Hepatocyte (in vitro differentiated cells): ENCODE measurements at regions not wholly inside any gene's neighbourhood (a gene's known extent, or its start where the extent isn't known, plus 50 kb on each side); places are given as distances from the start of the nearest gene placed in this dataset.

Experiments used
- DNase-seq: peaks from one replicate; pipeline ENCODE4 v3.0.0-alpha.2; 2016; ENCODE audit warnings: low spot score
- H2AFZ ChIP-seq: fragments of 200-600 bp; sonication (generic); 2 replicates; pipeline ENCODE4 v1.6.0; 2016; ENCODE audit warnings: antibody characterized with exemption, mild to moderate bottlenecking
- H3K27ac ChIP-seq: fragments of 200-600 bp; sonication (generic); 2 replicates; pipeline ENCODE4 v1.5.1; 2016; ENCODE audit warnings: mild to moderate bottlenecking
- H3K27me3 ChIP-seq: fragments of 200-600 bp; sonication (generic); 2 replicates; pipeline ENCODE4 v1.6.1; 2016
- H3K36me3 ChIP-seq: fragments of 200-600 bp; sonication (generic); replicated peaks from 2 replicates; pipeline ENCODE4 v1.5.1; 2016; ENCODE audit warnings: low read depth; ENCODE audit not compliant: insufficient read depth
- H3K4me1 ChIP-seq: fragments of 200-600 bp; sonication (generic); 2 replicates; pipeline ENCODE4 v1.5.1; 2016; ENCODE audit warnings: mild to moderate bottlenecking, moderate library complexity; ENCODE audit not compliant: insufficient read depth
- H3K4me2 ChIP-seq: fragments of 200-600 bp; sonication (generic); 2 replicates; pipeline ENCODE4 v1.6.0; 2016
- H3K4me3 ChIP-seq: fragments of 200-600 bp; sonication (generic); 2 replicates; pipeline ENCODE4 v1.5.1; 2016; ENCODE audit warnings: mild to moderate bottlenecking
- H3K79me2 ChIP-seq: fragments of 200-600 bp; sonication (generic); 2 replicates; pipeline ENCODE4 v1.6.0; 2017; ENCODE audit warnings: mild to moderate bottlenecking
- H3K9me2 ChIP-seq: fragments of 200-600 bp; sonication (generic); replicated peaks from 2 replicates; pipeline ENCODE4 v1.6.0; 2017; ENCODE audit warnings: mild to moderate bottlenecking; ENCODE audit not compliant: insufficient read depth
- H3K9me3 ChIP-seq: fragments of 200-600 bp; sonication (generic); 2 replicates; pipeline ENCODE4 v1.5.1; 2016; ENCODE audit warnings: low read depth, mild to moderate bottlenecking
- H4K20me1 ChIP-seq: fragments of 200-600 bp; sonication (generic); 2 replicates; pipeline ENCODE4 v1.6.0; 2016; ENCODE audit warnings: mild to moderate bottlenecking; ENCODE audit not compliant: insufficient read depth, poor library complexity, severe bottlenecking
- EZH2 ChIP-seq: fragments of 200-600 bp; sonication (generic); IDR thresholded peaks from 2 replicates; pipeline ENCODE4 v1.6.1; 2016; ENCODE audit warnings: antibody characterized with exemption, mild to moderate bottlenecking, borderline replicate concordance
- EZH2phosphoT487 ChIP-seq: fragments of 200-600 bp; sonication (generic); IDR thresholded peaks from one replicate; pipeline ENCODE4 v1.6.1; 2018; ENCODE audit warnings: antibody characterized with exemption, mild to moderate bottlenecking, low read depth, moderate library complexity; ENCODE audit not compliant: unreplicated experiment, severe bottlenecking
- WGBS: methylation state at CpG from one replicate; pipeline ENCODE4 v1.1.6; 2016; ENCODE audit warnings: low lambda C conversion rate; ENCODE audit errors: missing lambda C conversion rate; 5-methylcytosine and 5-hydroxymethylcytosine counted together
- TF ChIP-seq, protein P1 (sequence below): fragments of 200-600 bp; sonication (generic); IDR thresholded peaks from 2 replicates; pipeline ENCODE4 v1.5.1; 2016; ENCODE audit warnings: antibody characterized with exemption, mild to moderate bottlenecking; ENCODE audit not compliant: poor library complexity

DNA sequence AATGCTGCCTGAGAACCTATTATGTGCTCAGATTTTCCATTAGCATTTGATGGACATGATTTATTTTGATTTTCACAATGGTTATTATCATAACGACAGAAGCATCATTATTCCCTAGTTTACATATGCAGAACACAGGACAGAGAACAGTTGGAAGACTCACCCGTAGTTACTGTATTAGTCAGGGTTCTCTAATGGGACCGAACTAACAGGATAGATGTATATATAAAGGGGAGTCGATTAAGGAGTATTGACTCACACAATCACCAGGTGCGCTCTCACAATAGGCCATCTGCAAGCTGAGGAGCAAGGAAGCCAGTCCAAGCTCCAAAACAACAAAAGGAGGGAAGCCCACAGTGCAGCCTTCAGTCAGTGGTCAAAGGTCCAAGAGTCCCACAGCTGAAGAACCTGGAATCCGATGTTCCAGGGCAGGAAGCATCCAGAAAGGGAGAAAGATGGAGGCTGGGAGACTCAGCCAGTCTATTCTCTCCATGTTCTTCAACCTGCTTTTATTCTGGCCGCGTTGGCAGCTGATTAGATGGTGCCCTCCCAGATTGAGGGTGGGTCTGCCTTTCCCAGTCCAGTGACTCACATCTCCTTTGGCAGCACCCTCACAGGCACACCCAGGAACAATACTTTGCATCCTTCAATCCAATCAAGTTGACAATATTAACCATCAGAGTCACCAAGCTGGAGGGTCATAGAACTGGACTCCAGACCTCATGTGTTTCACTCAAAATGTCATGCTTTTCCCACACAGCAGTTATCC lies 92.7 kb upstream of the XYLT1 start:
- WGBS: 90% methylated on average over 8 of the region's 8 CpGs
- TF ChIP-seq EZH2phosphoT487: no peak
- Histone ChIP-seq H3K4me2 (no peak overlapping the region), H3K9me2 (no peaks in the 10 kb centered on the region), H3K27me3 (no peaks in the 10 kb centered on the region), H3K4me1 (no peaks in the 10 kb centered on the region), H2AFZ (no peak overlapping the region), H3K36me3 (no peaks in the 10 kb centered on the region), H3K27ac (no peak overlapping the region), H3K4me3 (no peak overlapping the region), H3K79me2 (no peaks in the 10 kb centered on the region), H4K20me1 (no peaks in the 10 kb centered on the region), H3K9me3 (no peaks in the 10 kb centered on the region)
- no peak for DNase-seq

DNA sequence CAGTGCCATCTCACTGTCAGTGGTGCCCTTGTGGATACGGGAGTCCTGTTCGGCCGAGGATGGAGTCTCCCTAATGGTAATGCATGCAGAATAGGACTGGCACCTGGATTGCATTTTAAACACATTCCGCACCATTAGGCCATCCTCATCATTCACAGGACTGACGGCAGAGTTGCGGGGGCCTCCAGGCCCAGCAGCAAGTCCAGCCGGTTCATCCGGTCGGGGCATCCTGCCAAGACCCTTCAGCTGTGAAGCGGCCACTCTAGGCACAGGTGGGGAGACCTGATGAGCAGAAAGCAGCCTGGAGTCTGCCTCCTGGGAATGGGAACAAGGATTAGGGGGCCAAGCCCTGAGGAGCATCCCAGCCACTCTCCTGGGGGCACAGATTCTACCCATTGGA lies 90.3 kb upstream of the XYLT1 start:
- Histone ChIP-seq H4K20me1 (no peaks in the 10 kb centered on the region), H3K27me3 (no peaks in the 10 kb centered on the region), H3K4me1 (no peaks in the 10 kb centered on the region), H2AFZ (no peak overlapping the region), H3K9me2 (no peaks in the 10 kb centered on the region), H3K36me3 (no peaks in the 10 kb centered on the region), H3K9me3 (no peaks in the 10 kb centered on the region), H3K4me3 (no peak overlapping the region), H3K27ac (no peak overlapping the region), H3K4me2 (no peak overlapping the region), H3K79me2 (no peaks in the 10 kb centered on the region)
- DNase-seq: no peak
- no peak for TF ChIP-seq EZH2phosphoT487
- TF ChIP-seq EZH2: no peak
- TF ChIP-seq, protein P1, sequence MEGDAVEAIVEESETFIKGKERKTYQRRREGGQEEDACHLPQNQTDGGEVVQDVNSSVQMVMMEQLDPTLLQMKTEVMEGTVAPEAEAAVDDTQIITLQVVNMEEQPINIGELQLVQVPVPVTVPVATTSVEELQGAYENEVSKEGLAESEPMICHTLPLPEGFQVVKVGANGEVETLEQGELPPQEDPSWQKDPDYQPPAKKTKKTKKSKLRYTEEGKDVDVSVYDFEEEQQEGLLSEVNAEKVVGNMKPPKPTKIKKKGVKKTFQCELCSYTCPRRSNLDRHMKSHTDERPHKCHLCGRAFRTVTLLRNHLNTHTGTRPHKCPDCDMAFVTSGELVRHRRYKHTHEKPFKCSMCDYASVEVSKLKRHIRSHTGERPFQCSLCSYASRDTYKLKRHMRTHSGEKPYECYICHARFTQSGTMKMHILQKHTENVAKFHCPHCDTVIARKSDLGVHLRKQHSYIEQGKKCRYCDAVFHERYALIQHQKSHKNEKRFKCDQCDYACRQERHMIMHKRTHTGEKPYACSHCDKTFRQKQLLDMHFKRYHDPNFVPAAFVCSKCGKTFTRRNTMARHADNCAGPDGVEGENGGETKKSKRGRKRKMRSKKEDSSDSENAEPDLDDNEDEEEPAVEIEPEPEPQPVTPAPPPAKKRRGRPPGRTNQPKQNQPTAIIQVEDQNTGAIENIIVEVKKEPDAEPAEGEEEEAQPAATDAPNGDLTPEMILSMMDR: no peak
- 80% methylated on average over 10 of the region's 10 CpGs for WGBS

DNA sequence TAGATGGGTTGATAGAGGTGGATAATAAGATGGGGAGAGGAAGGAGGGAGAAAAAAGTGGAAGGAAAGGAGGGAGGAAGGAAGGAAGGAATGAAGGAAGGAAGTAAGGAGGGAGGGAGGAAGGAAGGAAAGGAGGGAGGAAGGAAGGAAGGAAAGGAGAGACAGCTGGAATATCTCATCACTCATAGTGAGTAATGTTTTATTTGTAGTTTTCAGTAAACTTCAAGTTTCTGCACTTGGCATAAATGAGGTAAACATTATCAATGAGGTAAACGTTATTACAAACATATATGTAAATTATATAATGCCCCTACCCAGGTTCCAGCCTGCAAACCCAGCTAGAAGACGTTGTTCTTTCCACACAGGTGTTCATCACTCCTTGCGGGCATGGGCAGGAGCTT lies 89.8 kb upstream of the XYLT1 start:
- 72% methylated on average over 3 of the region's 3 CpGs for WGBS
- Histone ChIP-seq H3K9me3 (no peaks in the 10 kb centered on the region), H3K27ac (no peak overlapping the region), H3K9me2 (no peaks in the 10 kb centered on the region), H3K4me2 (no peak overlapping the region), H3K36me3 (no peaks in the 10 kb centered on the region), H3K79me2 (no peaks in the 10 kb centered on the region), H2AFZ (no peak overlapping the region), H3K4me1 (no peaks in the 10 kb centered on the region), H4K20me1 (no peaks in the 10 kb centered on the region), H3K4me3 (no peak overlapping the region), H3K27me3 (no peaks in the 10 kb centered on the region)
- TF ChIP-seq, protein P1: no peak
- TF ChIP-seq EZH2phosphoT487 (no peak), EZH2 (no peak)
- DNase-seq: no peak

DNA sequence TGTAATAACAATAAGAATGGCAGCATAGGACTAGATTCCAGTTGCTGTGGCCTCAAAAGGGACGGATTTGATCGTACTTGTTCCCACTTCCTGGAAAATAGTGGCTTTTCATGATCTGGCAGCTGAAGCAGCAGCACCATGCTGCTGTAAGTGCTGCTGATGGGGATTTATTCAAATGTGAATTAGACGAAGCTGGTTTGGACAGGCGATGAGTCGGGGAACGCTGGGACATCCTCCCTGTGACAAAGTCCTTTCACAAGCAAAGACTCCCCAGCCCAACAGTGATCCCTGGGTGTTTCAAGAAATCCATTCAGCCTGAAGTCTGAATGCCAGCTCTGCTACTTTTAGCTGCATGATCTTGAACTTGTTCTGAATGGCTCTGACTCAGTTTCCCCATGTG lies 88.6 kb upstream of the XYLT1 start:
- no peaks in the 10 kb centered on the region for H3K79me2 ChIP-seq
- H3K9me3 ChIP-seq: no peaks in the 10 kb centered on the region
- H3K36me3 ChIP-seq: no peaks in the 10 kb centered on the region
- WGBS: 78% methylated on average over 6 of the region's 6 CpGs
- H3K4me3 ChIP-seq: no peak overlapping the region
- no peak overlapping the region for H3K4me2 ChIP-seq
- no peaks in the 10 kb centered on the region for H3K4me1 ChIP-seq
- H3K27ac ChIP-seq: no peak overlapping the region
- H2AFZ ChIP-seq: no peak overlapping the region
- no peaks in the 10 kb centered on the region for H3K27me3 ChIP-seq
- H3K9me2 ChIP-seq: no peaks in the 10 kb centered on the region
- DNase-seq: no peak
- no peaks in the 10 kb centered on the region for H4K20me1 ChIP-seq
- TF ChIP-seq, protein P1: no peak
- no peak for TF ChIP-seq EZH2phosphoT487
- TF ChIP-seq EZH2: no peak
